ENCODE measurements at regions not wholly inside any gene's neighbourhood (a gene's known extent, or its start where the extent isn't known, plus 50 kb on each side); places are given as distances from the start of the nearest gene placed in this dataset.

DNA sequence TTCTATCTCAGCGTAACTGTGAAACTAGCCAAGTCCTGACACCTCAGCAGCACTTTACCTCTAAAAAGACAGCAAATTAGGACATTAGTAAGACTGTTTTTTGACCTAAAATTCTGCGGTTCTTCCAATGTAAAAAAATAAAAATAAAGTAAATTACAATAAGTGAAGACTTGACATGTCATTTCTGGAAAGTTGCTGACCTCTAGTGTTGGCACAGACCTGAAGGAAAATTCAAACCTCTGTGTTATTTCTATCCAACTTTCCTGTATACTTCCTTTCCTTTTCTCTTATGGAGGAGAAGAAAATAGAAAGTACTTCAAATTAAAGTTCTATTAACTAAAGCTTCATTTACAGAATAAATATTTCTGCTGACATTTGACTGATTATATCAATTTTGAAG lies 110.6 kb downstream of the TMEM182 start:
- TF ChIP-seq, protein P1, sequence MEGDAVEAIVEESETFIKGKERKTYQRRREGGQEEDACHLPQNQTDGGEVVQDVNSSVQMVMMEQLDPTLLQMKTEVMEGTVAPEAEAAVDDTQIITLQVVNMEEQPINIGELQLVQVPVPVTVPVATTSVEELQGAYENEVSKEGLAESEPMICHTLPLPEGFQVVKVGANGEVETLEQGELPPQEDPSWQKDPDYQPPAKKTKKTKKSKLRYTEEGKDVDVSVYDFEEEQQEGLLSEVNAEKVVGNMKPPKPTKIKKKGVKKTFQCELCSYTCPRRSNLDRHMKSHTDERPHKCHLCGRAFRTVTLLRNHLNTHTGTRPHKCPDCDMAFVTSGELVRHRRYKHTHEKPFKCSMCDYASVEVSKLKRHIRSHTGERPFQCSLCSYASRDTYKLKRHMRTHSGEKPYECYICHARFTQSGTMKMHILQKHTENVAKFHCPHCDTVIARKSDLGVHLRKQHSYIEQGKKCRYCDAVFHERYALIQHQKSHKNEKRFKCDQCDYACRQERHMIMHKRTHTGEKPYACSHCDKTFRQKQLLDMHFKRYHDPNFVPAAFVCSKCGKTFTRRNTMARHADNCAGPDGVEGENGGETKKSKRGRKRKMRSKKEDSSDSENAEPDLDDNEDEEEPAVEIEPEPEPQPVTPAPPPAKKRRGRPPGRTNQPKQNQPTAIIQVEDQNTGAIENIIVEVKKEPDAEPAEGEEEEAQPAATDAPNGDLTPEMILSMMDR (IDR thresholded peaks at IDR 0.05) = no peak
- TF ChIP-seq HMGA2 (CRISPR knock-in tag; IDR thresholded peaks at IDR 0.05) (no peak), CREM (CRISPR knock-in tag; IDR thresholded peaks at IDR 0.05) (no peak), NFE2L1 (CRISPR knock-in tag; IDR thresholded peaks at IDR 0.05) (no peak), TP53 (CRISPR knock-in tag; IDR thresholded peaks at IDR 0.05) (no peak)

Measured in WTC11 (cell line).